ENCODE measurements at regions not wholly inside any gene's neighbourhood (a gene's known extent, or its start where the extent isn't known, plus 50 kb on each side); places are given as distances from the start of the nearest gene placed in this dataset.

DNA sequence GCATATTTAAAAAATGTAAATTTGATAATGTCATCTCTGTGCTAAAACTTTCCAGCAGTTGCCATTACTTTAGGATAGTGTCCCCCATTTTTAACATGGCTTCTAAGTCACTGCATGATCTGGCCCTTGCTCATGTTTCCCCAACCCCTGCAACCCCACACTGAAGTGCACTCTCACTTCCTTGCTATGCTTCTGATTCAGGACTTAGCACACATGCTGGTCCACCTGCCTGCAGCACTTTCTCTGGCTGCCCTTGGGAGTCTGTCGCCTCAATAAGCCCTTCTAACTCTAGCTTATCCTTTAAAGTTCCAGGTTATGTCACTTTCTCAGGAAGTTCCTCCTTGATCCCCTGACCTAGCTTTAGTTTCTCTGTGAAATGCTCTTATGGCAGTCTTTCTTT is 241.0 kb downstream of the POSTN start:
- TF ChIP-seq, protein P1, sequence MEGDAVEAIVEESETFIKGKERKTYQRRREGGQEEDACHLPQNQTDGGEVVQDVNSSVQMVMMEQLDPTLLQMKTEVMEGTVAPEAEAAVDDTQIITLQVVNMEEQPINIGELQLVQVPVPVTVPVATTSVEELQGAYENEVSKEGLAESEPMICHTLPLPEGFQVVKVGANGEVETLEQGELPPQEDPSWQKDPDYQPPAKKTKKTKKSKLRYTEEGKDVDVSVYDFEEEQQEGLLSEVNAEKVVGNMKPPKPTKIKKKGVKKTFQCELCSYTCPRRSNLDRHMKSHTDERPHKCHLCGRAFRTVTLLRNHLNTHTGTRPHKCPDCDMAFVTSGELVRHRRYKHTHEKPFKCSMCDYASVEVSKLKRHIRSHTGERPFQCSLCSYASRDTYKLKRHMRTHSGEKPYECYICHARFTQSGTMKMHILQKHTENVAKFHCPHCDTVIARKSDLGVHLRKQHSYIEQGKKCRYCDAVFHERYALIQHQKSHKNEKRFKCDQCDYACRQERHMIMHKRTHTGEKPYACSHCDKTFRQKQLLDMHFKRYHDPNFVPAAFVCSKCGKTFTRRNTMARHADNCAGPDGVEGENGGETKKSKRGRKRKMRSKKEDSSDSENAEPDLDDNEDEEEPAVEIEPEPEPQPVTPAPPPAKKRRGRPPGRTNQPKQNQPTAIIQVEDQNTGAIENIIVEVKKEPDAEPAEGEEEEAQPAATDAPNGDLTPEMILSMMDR (IDR thresholded peaks at IDR 0.05; ENCODE audit: insufficient read depth, missing control alignments): no peak
- FAIRE-seq (no peak), DNase-seq (ENCODE audit: insufficient read length, low spot score) (no peak)

DNA sequence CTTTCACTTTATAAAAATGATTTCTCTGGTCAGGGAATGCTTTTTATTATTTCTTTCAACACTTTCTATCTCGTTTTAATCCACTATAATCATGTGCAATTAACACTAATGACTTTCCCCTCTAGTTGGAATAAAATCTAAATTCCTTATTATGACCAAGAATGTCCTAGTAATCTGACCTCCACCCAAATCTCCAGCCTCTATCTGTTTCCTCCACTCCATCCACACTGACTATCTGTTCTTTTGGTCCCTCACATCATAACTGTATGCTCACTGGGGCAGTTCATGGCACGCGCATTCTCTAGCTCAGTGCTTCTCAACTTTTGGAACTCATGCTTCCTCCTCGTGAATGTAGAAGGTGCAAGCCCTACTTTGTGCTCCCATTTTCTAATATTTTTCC is 244.7 kb downstream of the POSTN start:
- TF ChIP-seq, protein P1 (IDR thresholded peaks at IDR 0.05; ENCODE audit: insufficient read depth, missing control alignments): no peak
- DNase-seq (ENCODE audit: insufficient read length, low spot score): no peak
- FAIRE-seq: no peak

DNA sequence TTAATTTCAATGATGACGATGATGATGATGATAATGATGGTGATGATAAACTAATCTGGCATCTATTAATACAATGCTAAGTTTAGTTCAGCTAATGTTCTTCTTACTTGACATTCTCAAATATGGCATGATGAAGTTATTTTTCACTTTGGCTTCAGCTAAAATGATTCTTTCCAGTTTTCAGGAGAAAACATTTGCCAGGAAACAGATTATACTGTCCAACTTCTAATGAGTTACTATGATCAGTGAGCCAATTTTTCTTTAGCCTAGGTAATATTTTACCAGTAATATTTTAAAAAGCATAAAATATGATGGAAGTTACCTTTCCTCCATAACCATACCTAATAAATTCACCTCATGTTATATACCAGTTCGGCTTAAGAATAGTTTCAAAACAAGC is 245.7 kb upstream of the CSNK1A1L start:
- FAIRE-seq (no peak), DNase-seq (ENCODE audit: insufficient read length, low spot score) (no peak)
- TF ChIP-seq, protein P1 (IDR thresholded peaks at IDR 0.05; ENCODE audit: insufficient read depth, missing control alignments): no peak

DNA sequence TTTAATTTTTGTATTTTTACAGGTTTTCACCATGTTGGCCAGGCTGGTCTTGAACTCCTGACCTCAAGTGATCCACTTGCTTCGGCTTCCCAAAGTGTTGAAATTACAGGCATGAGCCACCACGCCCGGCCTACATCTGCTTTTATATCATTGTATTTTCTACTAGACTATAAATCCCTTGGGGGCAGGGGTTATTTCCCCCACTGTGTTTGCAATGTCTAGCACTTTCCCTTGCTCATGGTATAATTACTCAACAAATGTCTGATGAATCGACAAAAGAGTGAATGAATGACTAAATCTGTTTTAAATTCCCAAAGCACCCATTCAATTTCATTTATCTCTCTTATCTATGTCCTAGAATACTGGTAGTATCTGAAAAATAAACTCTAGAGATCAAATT is 244.5 kb upstream of the CSNK1A1L start:
- no peak for FAIRE-seq
- TF ChIP-seq, protein P1 (IDR thresholded peaks at IDR 0.05; ENCODE audit: insufficient read depth, missing control alignments): no peak
- no peak for DNase-seq (ENCODE audit: insufficient read length, low spot score)

DNA sequence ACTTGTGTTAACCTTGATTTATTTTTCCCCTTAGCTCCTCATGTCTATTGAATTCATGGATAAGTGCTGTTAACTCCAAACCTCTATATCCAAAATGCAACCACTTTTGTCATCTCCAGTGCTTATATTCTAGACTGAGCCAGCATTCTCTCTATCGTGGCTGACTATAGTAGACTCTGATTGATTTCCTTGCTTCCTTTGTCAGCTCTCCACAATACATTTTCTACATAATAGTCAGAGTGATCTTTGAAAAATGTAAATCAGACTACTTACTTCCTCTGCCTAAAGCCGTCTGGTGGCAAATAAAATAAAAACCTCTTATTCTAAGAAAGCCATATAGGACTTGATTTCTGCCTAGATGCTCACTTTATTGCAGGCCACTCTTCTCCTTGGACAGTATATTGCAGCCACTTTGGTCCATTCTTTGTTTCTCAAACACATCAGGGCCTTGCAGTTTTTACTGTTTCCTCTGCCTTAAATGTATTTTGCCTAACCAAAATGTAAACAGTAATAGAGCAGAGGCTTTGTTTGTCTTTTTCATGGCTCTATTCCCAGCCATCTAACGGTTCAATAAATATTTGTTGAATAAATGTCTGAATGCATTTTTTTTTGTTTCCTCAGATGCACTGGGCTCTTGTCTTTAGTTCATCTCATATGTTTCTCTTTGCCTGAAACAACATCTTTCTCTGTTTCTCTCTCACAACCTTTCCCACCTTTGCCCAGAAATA is 243.6 kb upstream of the CSNK1A1L start:
- no peak for DNase-seq (ENCODE audit: insufficient read length, low spot score)
- no peak for FAIRE-seq
- TF ChIP-seq, protein P1 (IDR thresholded peaks at IDR 0.05; ENCODE audit: insufficient read depth, missing control alignments): no peak

DNA sequence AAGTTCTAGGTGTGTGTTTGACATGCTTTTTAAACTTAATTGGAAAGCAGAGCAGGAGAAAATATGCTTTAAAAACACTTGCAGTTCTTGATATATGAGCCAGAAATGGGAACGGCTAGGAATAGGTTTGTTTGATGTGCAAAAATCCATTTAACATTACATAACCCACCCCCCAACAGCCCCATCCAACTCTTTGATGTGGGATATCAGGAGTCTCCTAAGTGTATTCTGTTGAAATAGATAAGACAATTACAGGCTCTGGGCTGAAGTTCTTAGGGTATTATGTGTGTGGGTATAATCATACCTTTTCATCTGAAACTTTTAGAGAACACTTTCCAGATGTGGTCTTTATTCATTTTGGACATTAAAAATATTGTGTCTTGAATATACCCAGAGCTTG is 240.4 kb upstream of the CSNK1A1L start:
- DNase-seq (ENCODE audit: insufficient read length, low spot score): no peak
- TF ChIP-seq, protein P1 (IDR thresholded peaks at IDR 0.05; ENCODE audit: insufficient read depth, missing control alignments): no peak
- FAIRE-seq: no peak

DNA sequence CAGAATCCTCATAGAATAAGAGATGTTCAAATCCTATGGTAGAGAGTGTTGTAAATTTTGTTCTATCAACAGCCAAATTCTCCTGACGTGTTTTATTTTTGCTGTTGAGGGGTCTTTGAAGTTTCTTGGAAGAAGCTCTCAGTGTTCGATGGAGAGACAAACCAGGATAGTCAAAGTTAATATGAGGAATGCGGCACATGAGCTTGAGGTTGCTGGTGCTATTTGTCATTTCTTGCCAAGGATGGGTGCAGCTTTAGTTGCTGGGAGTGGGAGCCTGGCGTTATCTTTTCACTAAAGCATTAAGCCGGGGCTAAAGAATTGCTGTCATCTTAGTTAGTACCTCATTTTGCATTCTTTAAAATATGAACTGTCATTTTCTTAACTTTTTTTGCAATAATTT is 239.9 kb upstream of the CSNK1A1L start:
- DNase-seq (ENCODE audit: insufficient read length, low spot score) (no peak), FAIRE-seq (no peak)
- TF ChIP-seq, protein P1 (IDR thresholded peaks at IDR 0.05; ENCODE audit: insufficient read depth, missing control alignments): no peak

All from D721Med (cell line).